ENCODE measurements at regions not wholly inside any gene's neighbourhood (a gene's known extent, or its start where the extent isn't known, plus 50 kb on each side); places are given as distances from the start of the nearest gene placed in this dataset.
"Not testable (repeated sequence)": the region's sequence is repeated elsewhere in the genome, so short reads cannot be mapped to it uniquely, and the experiment has no call there.

DNA sequence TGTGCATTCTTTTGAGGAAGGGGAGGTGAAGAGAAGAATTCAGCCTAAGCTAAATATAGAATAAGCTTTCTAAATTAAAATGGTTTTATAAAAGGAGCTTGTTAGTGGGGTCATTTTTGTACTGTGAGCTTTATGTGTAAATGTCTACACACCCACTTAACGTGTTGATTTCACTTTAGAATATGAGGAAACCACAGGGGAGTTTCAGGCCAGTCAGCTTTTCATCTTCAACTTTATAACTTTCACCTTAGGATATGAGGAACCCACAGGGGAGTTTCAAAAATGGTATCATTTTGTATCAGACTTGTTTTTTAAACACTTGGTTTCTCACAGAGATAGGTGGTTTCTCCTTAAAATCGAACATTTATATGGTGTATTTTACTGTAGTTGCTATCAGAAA lies 120.7 kb upstream of the NIPA1 start:
- DNase-seq (ENCODE audit: low read depth in 3 of 3) = not testable (repeated sequence)

DNA sequence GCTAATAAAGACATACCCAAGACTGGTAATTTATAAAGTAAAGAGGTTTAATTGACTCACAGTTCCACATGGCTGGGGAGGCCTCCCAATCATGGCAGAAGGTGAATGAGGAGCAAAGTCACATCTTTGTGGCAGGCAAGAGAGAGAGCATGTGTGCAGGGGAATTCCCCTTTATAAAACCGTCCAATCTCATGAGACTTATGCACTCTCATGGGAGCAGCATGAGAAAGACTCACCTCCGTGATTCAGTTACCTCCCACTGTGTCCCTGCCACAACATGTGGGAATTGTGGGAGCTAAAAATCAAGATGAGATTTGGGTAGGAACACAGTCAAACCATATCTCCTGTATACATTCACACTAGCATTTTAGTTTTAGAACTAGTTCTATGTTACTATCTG lies 101.7 kb upstream of the NIPA1 start:
- DNase-seq (ENCODE audit: low read depth in 3 of 3) = not testable (repeated sequence)

DNA sequence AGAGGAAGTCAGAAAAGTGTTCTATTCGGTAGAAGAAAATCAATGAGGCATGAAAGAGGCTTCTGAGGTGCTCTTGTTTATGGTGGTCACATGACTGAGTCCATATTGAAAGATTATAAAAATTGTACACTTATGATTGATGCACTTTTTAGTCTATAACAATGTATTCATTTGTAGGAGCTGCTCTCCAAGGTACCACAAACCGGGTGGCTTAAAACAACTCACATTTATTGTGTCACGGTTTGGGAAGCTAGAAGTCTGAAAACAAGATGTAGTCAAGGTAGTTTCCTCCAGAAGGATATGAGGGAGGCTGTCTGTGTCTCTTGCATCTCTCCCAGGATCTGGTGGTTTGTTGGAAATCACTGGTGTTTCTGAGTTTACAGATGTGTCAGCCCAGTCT lies 86.6 kb upstream of the NIPA1 start:
- not testable (repeated sequence) for DNase-seq (ENCODE audit: low read depth in 3 of 3)

DNA sequence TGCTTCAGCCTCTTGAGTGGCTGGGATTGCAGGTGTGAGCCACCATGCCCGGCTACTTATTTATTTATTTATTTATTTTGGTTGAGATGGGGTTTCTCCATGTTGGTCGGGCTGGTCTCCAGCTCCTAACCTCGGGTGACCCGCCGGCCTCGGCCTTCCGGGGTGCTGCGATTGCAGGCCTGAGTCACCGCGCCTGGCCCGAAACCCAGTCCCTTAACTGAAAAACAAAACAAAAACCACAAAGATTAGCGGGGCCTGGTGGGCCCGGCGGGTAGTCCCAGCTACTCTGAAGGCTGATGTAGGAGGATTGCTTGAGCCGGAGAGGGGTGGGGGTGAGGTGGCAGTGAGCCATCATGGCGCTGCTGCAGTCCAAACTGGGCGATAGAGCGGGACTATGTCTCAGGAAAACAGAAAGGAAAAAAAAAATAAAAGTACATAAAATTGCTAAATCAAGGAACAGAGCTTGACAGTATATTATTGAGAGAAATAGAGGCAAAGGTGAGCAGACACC lies 75.6 kb upstream of the NIPA1 start:
- not testable (repeated sequence) for DNase-seq (ENCODE audit: low read depth in 3 of 3)

DNA sequence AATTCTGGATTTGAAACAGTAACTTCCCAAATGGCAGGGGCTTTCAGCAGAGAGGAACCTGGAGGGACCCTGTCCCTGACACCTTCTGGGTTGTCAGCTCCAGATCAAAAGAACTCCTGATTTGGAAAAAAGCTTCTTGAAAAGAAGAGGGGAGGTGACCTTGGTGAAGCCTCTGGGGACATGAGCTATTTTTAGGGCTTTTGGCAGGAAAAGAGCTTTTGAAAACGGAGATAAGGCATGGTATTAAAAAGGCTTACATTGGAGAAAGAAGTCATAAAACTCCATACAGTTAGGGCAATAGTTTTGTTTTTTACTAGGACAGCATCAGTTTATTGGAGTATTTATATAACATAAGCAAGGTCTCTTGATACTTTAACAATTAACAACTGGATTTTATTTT lies 72.5 kb upstream of the NIPA1 start:
- not testable (repeated sequence) for DNase-seq (ENCODE audit: low read depth in 3 of 3)

DNA sequence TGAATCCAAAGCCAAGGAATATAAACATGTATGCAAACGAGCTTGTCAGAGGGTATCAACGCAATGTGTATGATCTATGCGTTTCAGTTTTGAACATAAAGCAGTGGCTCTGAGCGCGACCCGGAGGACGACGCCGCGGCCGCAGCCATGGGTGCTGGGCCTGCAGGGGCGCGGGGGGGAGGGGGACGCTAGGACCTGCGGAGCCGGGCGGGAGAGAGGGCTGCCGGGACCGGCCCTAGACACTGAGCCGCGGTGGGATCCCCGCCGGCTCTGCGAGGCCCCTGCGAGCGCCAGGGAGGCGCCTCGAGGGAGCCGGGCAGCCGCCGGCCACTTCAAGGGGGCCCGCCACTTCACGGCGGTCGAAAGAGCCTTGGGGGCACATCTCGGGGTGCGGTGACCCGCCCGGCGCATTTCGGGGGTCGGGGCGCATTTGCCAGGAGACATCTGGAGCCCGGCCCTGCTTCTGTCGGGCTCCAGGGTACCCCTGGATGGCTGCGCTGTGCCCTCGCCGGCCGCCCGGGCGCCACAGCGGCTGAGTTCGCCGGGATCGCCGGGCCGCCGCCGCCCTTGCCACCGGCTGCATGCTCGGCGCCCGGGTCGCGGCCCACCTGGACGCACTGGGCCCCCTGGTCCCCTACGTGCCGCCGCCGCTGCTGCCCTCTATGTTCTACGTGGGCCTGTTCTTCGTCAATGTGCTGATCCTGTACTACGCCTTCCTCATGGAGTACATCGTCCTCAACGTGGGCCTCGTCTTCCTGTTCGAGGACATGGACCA lies 71.9 kb upstream of the NIPA1 start:
- DNase-seq (ENCODE audit: low read depth in 3 of 3) = not testable (repeated sequence)

DNA sequence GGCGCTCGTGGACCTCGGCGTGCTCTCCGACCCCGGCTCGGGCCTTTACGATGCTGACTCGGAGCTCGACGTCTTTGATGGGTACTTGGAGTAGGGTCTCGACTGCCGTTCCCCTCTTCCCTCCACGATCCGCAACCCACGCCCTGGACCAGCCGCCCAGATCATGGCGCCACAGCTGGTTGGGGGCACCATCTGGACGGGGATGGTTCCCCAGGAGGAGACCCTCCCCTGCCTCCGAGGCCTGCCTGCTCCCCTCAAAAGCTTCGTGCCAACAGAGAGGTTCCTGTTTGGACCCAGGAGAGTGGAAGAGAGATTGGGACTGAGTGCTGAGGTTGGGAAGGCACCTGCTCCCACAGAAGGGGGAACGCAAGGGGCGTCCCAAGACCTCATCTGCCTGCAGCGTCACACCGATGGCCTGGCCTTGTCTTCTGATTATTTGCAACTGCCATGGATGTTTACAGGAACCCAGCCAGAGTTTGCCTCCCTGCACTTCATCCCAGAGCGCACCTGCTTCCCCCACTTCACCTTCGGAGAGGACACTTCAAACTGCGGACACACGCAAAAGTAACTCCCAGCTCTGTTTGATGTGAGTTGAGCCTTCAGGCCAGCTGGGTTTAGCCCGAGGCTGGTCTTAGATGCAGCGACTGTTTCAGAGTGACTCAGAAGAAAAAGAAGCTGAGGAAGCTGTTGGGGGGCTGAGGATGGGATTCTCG lies 71.2 kb upstream of the NIPA1 start:
- not testable (repeated sequence) for DNase-seq (ENCODE audit: low read depth in 3 of 3)

DNA sequence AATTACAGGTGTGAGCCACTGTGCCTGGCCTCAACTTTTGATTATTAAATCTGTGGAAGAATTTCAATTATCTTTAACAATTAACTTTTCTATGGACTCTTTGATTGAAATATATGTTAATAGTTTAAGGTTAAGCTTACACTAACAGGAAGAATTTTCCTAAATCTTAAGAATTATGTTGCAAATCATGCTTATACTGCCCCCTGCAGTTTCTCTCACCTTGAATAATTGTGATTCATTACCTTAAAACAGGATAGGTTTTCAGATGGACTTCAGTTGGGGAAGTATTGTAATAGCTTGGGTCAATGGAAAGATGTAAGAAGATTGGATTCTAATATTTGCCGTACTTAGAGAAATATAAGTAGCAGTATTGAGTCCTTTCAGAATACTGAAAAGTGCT lies 66.5 kb upstream of the NIPA1 start:
- not testable (repeated sequence) for DNase-seq (ENCODE audit: low read depth in 3 of 3)

DNA sequence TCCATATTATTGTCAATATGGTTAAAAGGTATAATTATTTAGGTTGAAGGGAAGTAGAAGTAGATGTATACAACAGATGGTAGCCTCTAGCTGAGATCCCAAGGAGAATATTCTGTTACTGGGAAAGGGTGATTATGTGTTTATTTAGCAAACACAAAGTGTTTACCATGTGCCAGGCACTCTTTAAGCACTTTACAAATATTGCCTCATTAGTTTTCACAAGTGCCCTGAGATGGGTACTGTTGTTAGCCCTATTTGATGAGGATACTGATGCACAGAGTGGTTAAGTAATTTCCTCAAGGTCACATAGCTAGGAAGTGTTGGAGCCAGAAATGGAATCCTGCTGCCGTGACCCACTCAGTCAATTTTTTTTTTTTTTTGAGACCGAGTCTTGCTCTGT lies 60.3 kb upstream of the NIPA1 start:
- DNase-seq (ENCODE audit: low read depth in 3 of 3) = not testable (repeated sequence)

DNA sequence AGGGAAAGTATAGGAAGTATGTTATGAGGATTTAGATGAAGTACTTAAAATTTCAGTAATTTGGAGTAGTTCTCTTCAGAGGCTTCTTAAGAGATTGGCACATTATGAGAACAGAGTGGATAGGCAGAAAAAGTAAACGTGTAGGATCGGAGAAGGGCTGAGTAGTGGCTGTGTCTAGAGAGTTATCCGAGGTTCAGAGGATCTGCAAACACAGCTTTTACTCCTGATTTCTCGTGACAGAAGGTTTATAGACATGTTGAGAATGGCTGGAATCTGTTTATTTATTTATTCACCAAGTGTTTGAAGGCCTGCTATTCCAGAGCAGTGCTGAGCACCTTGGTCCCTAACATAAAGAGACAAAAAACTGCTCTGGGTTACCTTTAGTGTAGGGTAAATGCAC lies 51.4 kb upstream of the NIPA1 start:
- not testable (repeated sequence) for DNase-seq (ENCODE audit: low read depth in 3 of 3)

DNA sequence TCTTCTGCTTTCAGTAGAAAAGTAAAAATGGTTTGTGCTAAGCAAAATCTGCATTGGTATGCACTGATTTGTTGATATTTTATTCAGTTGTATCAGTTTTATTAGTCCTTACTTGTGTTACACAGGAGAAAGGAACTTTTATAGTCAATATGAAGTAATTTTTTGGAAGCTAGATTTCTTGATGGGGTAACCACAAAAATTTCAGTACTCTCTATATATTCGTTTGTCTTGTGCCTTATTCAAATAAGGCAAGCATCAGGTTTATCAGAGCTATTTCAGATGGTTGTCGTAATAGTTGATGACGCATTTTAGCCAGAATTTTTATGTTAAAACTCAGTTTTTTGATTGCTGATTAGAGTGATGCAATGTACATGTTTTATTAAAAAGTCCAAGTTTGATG lies 50.7 kb upstream of the NIPA1 start:
- DNase-seq (ENCODE audit: low read depth in 3 of 3) = no peak

DNA sequence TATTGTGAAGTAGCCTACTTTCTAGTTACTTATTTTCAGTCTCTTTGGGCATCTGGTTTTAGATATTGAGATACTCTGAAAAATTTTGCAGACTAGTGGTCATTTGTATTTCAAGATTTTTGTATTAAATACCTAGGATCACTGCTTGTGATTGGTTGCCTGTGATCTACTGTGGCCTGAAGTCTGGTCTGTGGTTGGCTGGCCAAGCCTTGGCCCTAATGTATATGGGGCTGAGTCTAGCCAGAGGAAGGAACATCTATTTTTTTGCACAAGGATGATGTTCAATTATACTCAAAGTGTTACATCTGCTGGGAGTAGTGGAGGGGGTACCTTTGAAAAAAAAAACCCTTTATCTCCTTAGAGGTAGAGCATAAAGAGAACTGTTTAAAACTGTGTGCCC lies 50.2 kb upstream of the NIPA1 start:
- DNase-seq (ENCODE audit: low read depth in 3 of 3) = not testable (repeated sequence)
